ENCODE measurements at regions not wholly inside any gene's neighbourhood (a gene's known extent, or its start where the extent isn't known, plus 50 kb on each side); places are given as distances from the start of the nearest gene placed in this dataset.

DNA sequence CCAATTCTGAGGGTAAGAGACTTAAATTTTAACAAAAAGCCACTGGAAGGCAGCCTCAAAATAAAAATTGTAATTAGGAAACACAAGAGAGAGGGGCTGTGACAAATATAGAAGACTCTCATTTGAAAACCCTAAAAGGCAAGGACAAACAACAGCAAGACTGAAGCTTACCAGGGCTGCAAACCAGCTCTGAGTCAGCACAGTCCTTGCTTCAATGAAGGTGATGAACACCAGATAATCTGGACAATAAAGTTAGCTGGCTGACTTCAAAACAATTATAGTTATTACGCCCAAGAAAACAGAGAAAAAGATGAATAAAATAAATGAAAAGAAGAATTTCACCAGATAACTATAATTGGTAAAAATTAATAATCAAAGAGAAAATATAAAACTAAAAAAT, 149.3 kb upstream of the NSMCE3 start:
- DNase-seq = no peak

DNA sequence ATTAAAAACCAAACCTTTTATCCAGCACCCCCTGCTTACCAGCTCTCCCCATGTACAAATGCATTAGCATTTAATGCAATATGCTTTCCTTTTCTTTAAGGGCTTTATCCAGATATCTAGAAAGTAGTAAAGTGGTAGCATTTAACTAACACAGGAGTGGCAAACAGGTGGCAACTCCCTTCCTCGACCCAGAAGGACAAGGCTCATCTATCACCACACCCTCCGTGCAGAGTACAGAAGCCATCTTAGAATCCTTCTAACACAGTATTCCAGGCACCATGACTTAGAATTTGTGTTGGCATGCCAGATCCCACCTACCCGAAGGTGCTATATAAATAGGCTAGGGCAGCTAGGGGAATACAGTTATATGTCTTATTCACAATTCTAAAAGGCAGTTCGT, 148.6 kb upstream of the NSMCE3 start:
- no peak for DNase-seq

DNA sequence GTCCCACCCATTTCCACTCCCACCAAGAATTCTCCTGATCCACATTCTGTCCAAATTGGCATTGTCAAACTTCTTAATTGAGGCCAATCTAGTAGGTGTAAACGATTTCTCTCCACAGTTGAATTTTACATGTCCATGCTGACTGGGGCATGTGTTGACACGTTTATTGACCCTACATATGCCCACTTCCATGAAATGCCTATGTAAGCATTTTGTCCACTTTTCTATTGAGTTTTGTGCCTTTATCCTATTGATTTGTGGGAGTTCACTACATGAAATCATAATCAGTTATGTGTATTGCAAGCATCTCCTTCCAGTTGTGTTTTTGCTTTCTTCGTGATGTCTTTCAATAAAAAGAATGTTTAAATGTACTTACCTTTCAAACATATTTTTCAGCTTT, 141.7 kb upstream of the NSMCE3 start:
- DNase-seq = no peak

DNA sequence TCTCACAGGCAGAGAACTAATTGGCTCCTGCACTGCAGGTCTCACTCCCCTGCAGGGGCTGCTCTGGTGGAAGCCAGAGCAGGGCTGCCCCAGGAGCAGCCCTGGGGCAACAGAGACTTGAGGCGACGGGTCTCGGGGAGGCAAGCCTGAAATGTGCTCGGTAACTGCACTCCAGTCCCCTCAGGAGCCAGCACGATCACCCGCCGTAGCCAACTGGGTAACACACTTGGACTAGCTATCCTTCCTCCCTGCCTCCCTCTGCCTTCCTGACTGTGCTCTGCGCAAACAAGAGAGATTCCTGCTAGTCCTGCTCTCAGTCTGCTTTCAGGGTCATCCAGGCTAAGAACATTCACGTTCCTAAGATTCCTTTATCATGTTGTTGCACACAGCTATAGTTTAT, 140.7 kb upstream of the NSMCE3 start:
- DNase-seq = no peak

DNA sequence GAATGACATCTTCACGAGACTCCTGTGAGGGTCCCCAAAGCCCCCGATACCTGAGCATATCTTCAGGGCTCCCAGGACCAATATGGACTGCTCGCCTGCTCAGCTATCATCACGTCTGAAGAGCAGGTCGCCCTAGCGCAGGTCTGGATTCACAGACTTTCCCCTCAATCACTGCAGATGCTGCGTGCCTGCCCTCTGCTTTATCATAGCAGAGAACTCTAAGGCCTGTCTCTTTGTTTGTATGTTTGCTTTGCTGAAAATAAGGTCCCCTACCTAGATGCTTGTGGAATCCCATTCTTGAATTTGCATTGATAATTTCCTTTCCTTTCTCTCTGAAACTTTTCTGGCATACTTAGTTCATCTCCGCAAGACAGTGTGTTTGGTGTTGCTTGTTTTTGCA, 140.3 kb upstream of the NSMCE3 start:
- DNase-seq = no peak

DNA sequence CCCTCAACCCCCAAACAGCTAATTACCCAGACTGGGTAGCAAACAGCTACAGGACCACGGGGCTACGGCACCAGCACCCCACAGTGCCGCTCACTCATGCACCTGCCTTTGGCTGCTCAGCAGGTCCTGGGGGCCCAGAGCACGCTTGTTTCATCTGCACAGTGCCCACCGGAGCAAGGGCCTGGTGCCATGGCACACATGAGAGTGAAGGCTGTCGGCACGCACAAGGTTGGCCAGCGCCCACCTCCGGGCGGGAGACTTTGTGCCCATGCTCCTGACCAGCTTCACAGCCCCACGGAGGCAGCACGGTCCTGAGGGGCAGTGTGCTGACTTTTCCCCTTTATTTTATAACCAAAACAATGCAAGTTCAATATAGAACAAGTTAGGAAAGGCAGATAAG, 135.9 kb upstream of the NSMCE3 start:
- DNase-seq = no peak

- no peak for DNase-seq
Observed at GRCh38 chr15:29403772-29404171, 134.2 kb upstream of the NSMCE3 start.

GRCh38 chr15:29401644-29402043, 132.0 kb upstream of the NSMCE3 start:
- no peak for DNase-seq

GRCh38 chr15:29400701-29401100, 131.1 kb upstream of the NSMCE3 start:
- DNase-seq = no peak

DNA sequence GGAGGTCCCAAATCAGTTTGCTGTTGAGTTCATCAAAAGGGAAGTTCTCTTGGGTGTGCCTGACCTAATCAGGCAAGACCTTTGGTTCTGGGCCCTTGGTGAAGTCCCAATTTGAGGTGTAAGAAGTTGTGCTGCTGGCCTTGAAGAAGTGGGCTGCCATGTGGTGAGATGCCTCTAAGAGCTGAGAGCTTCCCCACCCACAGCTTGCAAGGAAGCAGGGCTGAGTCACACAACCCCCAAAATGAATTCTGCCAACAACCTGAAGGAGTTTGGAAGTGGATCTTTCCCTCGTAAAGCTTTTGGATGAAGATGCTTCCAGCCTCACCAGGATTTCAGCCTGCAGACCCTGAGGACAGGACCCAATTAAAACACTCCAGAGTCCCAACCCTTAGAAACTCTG, 129.3 kb upstream of the NSMCE3 start:
- DNase-seq = no peak

DNA sequence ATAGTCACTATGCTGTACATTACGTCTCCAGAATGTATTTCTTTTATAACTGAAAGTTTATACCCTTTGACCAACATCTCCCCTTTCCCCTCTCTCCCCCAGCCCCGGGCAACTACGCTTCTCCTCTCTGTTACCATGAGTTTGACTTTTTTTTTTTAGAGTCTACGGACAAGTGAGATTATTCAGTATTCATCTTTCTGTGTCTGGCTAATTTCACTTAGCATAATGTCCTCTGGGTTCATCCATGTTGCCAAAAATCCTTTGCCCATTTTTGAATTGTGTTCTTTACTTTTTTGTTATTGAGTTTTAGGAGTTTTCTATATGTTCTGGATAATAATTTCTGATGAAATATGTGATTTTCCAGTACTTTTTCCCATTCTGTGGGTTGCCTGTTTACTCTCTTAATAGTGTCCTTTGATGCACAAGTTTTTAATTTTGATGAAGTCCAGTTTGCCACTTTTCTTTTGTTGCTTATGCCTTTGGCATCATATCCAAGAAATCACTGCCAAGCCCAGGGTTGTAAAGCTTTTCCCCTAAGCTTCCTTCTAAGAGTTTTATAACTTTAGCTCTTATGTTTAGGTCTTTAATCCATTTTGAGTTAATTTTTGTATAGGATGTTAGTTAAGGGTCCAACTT, 126.7 kb upstream of the NSMCE3 start:
- no peak for DNase-seq

DNA sequence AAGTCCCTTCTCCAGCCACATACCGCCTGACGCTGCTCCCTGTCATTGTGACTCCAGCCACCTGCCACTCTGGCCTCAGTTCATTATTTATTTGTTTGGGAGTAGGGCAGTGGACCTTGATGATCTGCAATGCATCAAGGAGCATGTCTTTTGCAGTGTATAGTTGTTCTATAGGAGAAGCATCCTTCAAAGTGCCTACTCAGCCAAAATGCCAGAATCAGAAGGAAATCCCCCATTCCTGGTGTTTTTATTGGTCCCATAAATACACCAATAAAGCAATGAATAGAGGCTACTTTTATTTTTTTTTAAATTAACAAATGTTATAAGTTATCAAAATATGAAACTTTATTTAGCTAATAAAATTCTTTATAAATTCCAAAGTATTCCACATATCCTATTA, 123.8 kb upstream of the NSMCE3 start:
- DNase-seq = no peak

DNA sequence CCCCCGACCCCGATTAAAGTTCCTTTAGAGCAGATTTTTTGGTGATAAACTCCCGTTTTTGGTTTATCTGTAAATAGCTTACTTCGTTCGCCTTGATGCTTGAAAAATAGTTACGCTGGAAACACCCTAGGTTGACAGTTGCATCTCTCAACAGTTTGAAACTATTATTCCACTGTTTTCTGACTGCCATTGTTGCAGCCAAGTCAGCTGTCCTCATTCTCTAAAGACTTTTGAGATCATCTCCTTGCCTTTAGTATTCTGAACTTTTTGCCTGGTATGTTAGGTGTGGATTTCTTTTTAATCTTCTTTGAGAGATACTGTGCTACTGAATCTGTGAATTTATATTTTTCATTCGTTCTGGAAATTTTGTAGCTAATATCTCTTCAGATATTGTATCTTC, 122.7 kb upstream of the NSMCE3 start:
- no peak for DNase-seq

GRCh38 chr15:29390051-29390450, 120.4 kb upstream of the NSMCE3 start:
- DNase-seq = no peak

DNA sequence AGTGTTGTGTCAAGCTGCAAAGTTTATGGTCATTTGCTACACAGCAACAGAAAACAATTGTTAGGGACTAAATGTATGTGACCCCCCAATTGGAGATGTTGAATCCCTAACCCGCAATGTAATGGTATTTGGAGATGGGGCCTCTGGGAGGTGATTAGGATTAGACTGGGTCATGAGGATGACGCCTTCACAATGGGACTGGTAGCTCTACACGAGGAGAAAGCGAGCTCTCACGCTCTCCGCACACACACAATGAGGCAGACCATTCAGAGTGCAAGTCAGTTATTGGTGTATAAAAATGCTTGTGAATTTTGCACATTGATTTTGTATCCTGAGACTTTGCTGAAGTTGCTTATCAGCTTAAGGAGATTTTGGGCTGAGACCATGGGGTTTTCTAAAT, 116.9 kb upstream of the NSMCE3 start:
- DNase-seq = no peak

DNA sequence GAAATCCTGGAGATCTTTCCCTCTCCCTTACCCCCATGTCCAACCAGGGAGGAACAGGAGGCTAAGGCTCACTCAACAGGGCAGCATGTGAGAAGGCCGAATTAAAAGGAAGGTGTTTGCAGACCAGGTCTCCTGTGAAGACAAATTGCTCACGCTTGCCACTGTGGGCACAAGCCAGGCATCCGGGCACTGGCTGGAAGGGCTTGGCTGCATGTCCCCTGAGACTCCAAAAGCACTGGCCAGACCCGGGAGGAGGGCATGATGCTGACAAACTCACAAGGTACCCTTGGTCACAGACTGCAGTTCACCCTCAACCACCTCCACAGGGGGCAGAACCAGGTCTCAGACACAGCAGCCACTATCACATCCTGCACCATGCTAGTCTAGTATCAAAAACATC, 113.7 kb upstream of the NSMCE3 start:
- no peak for DNase-seq

DNA sequence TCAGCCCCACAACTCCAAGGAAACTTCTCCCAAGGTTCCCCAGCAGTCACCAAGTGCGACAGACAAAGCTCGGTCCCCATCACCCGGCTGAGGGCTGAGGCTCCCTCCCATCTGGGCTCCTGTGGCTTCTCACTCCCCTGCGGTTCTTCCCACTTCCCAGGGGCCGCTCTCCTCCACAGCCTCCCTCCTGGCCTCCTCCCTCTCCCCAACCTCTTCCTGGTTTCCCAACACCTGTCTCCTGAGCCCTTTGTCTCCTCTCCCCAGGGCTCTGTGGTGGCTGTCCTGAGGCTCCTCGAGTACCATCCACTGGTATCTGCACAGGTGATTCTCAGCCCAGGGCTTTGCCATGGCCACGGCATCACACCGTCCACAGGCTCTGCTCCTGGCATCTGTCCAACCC, 113.2 kb upstream of the NSMCE3 start:
- DNase-seq = no peak

DNA sequence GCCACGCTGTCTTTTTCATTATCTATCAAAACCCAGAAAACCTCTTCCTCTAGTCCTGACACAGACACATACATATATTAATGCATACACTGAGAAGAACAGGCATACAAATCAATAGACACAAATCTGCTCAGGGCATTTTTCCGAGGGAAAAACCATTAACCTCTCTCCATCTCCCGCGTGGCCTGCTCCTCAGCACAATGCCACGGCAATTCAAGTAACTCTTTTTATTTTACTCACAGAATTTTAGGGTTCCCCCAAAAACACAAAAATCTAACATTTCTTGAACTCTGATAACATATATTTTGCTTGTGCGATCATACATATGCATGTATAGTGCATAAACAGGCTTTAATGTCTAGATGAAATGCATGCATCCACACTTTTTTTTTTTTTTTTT, 110.8 kb upstream of the NSMCE3 start:
- DNase-seq = no peak

- no peak for DNase-seq
Observed at GRCh38 chr15:29379647-29380046, 110.0 kb upstream of the NSMCE3 start.

DNA sequence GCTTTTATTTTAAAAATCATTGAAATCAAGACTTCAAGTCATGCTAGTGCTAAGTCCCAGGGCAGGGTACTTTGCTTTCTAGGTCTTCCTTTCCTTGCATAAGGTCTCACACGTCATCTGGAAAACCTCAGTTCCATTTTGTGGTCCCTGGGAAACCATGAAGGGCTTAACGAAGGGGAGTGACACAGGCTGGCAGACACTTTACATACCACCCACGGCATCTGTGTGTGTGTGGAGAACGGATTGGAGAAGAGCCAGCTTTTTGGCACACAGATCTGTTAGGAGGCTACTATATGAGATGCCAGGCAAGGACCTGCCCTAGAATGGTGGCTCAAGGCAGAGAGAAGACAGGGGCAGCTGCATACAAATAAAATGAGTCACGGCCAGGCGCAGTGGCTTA, 107.5 kb upstream of the NSMCE3 start:
- DNase-seq = no peak

GRCh38 chr15:29376590-29376989, 107.0 kb upstream of the NSMCE3 start:
- no peak for DNase-seq

DNA sequence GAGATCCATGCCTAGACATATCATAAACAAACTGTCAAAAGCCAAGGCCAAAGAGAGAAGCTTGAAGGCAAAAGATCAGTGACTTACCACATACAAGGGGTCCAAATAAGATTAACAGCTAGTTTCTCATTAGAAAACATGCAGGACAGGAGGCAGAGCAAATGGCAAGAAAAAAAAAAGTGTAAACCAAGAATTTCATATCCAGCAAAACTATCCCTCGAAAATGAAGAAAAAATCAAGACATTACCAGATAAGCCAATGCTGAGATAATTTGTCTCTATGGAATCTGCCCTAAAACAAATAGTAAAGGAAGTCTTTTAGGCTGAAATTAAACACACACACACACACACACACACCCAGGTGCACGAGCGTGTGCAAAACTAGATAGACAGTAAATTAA, 99.6 kb upstream of the NSMCE3 start:
- DNase-seq = no peak

- DNase-seq = no peak
Observed at GRCh38 chr15:29364426-29365078, 94.9 kb upstream of the NSMCE3 start.

GRCh38 chr15:29361560-29361959, 91.9 kb upstream of the NSMCE3 start:
- no peak for DNase-seq

- no peak for DNase-seq
Observed at GRCh38 chr15:29360152-29360551, 90.5 kb upstream of the NSMCE3 start.
